ENCODE measurements at regions not wholly inside any gene's neighbourhood (a gene's known extent, or its start where the extent isn't known, plus 50 kb on each side); places are given as distances from the start of the nearest gene placed in this dataset.
"Not testable (repeated sequence)": the region's sequence is repeated elsewhere in the genome, so short reads cannot be mapped to it uniquely, and the experiment has no call there.

GRCh38 chr6:37078814-37079213, 73.4 kb downstream of the FGD2 start:
- no peak for DNase-seq (ENCODE audit: low read depth in 2 of 2)

- no peak for DNase-seq (ENCODE audit: low read depth in 2 of 2)
Measured at GRCh38 chr6:37081042-37081607, 75.7 kb downstream of the FGD2 start.

GRCh38 chr6:37082390-37083130, 77.1 kb downstream of the FGD2 start:
- DNase-seq (ENCODE audit: low read depth in 2 of 2): no peak

GRCh38 chr6:37083243-37084138, 78.0 kb downstream of the FGD2 start:
- no peak for DNase-seq (ENCODE audit: low read depth in 2 of 2)

GRCh38 chr6:37084665-37085064, 79.2 kb downstream of the FGD2 start:
- not testable (repeated sequence) for DNase-seq (ENCODE audit: low read depth in 2 of 2)

- no peak for DNase-seq (ENCODE audit: low read depth in 2 of 2)
Measured at GRCh38 chr6:37085198-37085597, 79.7 kb downstream of the FGD2 start.

- DNase-seq (ENCODE audit: low read depth in 2 of 2): no peak
Measured at GRCh38 chr6:37088897-37089296, 81.1 kb upstream of the PIM1 start.

GRCh38 chr6:37089783-37090182, 80.2 kb upstream of the PIM1 start:
- DNase-seq (ENCODE audit: low read depth in 2 of 2): no peak

GRCh38 chr6:37091104-37091503, 78.8 kb upstream of the PIM1 start:
- DNase-seq (ENCODE audit: low read depth in 2 of 2): not testable (repeated sequence)

GRCh38 chr6:37091586-37091985, 78.4 kb upstream of the PIM1 start:
- not testable (repeated sequence) for DNase-seq (ENCODE audit: low read depth in 2 of 2)

- DNase-seq (ENCODE audit: low read depth in 2 of 2): no peak
Measured at GRCh38 chr6:37092923-37093727, 76.8 kb upstream of the PIM1 start.

- no peak for DNase-seq (ENCODE audit: low read depth in 2 of 2)
Measured at GRCh38 chr6:37093728-37094069, 76.3 kb upstream of the PIM1 start.

GRCh38 chr6:37095997-37096396, 74.0 kb upstream of the PIM1 start:
- DNase-seq (ENCODE audit: low read depth in 2 of 2): no peak

- DNase-seq (ENCODE audit: low read depth in 2 of 2): no peak
Measured at GRCh38 chr6:37097335-37097734, 72.6 kb upstream of the PIM1 start.

- DNase-seq (ENCODE audit: low read depth in 2 of 2): no peak
Measured at GRCh38 chr6:37099442-37099841, 70.5 kb upstream of the PIM1 start.

GRCh38 chr6:37100745-37101144, 69.2 kb upstream of the PIM1 start:
- no peak for DNase-seq (ENCODE audit: low read depth in 2 of 2)

GRCh38 chr6:37101991-37102298, 68.0 kb upstream of the PIM1 start:
- no peak for DNase-seq (ENCODE audit: low read depth in 2 of 2)

- DNase-seq (ENCODE audit: low read depth in 2 of 2): peak; percentile 24 to 52
Measured at GRCh38 chr6:37102299-37103168, 67.4 kb upstream of the PIM1 start.

GRCh38 chr6:37103169-37104039, 66.5 kb upstream of the PIM1 start:
- peak in 1 of 2 experiments; percentile 4 for DNase-seq (ENCODE audit: low read depth in 2 of 2)

GRCh38 chr6:37104824-37105147, 65.2 kb upstream of the PIM1 start:
- DNase-seq (ENCODE audit: low read depth in 2 of 2): no peak

Measured in stimulated activated CD4-positive, alpha-beta T cell treated with anti-CD3 and anti-CD28 coated beads, Interleukin-12 subunit alpha, Interleukin-12 subunit beta, amount 100 ng/mL, for 24 hours (primary cell).